NCI-H524 (cell line): ENCODE measurements at regions not wholly inside any gene's neighbourhood (a gene's known extent, or its start where the extent isn't known, plus 50 kb on each side); places are given as distances from the start of the nearest gene placed in this dataset.

Experiments used
- DNase-seq, 2 experiments: peaks; one replicate each; lab custom pipeline; 2025; lab: John Stamatoyannopoulos, UW

DNA sequence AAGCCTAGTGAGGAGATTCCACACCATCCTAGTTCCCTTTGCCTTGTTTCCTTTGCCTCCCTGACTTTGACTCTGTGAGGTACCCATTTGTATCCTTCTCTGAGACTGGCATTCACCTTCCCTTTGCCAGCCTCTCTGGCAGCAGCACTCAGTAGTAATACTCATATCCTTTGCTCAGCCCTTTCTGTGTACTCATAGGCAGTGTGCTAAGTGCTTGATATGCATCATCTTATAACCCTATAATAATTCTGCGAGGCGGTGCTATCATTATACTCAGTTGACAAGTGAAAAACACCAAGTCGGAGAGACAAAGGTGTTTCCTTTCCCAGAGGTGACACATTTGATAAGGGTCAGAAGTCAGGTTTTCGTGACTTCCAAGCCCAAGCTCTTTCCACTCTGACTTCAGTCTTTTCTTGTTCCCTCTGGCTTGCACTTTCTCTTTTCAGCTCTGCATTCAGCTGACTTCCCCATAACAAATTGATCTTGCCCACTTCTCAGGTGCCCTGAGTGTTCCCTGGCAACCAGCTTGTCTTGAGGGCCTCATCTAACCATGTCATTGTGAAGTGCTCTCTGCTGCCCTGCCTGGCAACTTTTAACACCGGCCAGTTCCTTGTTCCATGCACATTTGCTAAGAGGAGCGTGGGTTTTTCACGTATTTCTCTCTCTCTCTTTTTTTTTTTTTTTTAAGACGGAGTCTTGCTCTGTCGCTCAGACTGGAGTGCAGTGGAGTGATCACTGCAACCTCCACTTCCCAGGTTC is 94.5 kb upstream of the UPP2 start:
- no peak for DNase-seq

GRCh38 chr2:158004126-158004764 is 97.4 kb upstream of the UPP2 start:
- no peak for DNase-seq

DNA sequence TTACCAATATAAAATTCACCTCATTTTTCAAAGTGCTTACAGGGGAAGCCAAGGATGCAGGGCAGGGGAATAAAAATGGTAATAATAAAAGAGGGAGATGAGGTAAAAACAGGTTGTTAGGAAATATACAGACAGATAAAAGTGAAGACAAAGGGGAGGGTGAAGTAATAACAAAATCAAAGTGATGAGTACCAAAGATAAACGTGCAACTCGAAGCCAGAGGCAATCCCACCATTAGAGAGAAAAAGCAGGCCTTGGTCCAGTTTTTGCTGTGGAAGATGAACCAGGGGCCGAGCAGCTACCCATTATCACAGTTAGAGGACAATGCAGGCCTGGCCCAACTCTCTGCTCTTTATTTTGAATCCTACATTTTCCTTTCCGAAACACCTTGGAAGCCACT is 99.6 kb upstream of the UPP2 start:
- DNase-seq: no peak

DNA sequence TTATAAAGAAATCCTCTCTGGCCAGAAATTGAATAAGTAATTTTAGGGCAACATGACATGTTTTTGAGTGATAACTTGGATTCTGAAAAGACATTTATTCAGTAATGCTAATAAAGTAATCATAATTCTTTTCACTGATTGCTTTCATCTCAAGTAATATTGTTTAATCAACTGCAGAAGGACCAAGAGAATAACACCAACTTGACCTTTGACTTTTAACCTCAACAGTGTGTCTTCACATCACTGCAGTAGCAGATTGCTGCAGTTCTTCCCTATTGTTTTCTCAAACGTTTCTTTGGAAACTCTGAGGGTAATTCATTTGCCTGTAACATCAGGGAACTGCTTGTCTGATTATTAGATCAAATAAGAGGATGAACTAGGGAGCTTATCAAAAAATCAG is 104.9 kb upstream of the UPP2 start:
- no peak for DNase-seq

GRCh38 chr2:157995117-157995516 is 106.6 kb upstream of the UPP2 start:
- no peak for DNase-seq

- DNase-seq: no peak
Measured at GRCh38 chr2:157991932-157992331, 109.7 kb upstream of the UPP2 start.

- DNase-seq: peak; percentile 30 to 47
Measured at GRCh38 chr2:157990173-157990572, 111.5 kb upstream of the UPP2 start.

GRCh38 chr2:157989227-157989626 is 112.4 kb upstream of the UPP2 start:
- peak in 1 of 2 experiments; percentile 69 for DNase-seq

- no peak for DNase-seq
Measured at GRCh38 chr2:157986761-157987160, 110.6 kb upstream of the ACVR1 start.

- DNase-seq: no peak
Measured at GRCh38 chr2:157984866-157985265, 108.7 kb upstream of the ACVR1 start.

- no peak for DNase-seq
Measured at GRCh38 chr2:157980020-157980419, 103.9 kb upstream of the ACVR1 start.

GRCh38 chr2:157971702-157972101 is 95.6 kb upstream of the ACVR1 start:
- no peak for DNase-seq

- DNase-seq: no peak
Measured at GRCh38 chr2:157967856-157968255, 91.7 kb upstream of the ACVR1 start.

DNA sequence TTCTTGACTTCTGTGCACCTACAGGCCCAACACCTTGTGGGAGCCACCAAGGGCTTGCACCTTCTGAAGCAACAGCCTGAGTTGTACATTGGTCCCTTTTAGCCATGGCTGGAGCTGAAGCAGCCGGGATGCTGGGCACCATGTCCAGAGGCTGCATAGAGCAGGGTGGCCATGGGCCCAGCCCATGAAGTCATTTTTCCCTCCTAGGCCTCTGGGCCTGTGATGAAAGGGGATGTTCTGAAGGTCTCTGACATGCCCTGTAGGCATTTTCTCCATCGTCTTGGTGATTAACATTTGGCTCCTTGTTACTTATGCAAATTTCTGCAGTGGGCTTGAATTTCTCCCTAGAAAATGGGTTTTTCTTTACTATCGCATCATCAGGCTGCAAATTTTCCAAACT is 83.1 kb upstream of the ACVR1 start:
- DNase-seq: no peak

- no peak for DNase-seq
Measured at GRCh38 chr2:157957596-157957995, 81.5 kb upstream of the ACVR1 start.

- no peak for DNase-seq
Measured at GRCh38 chr2:157952558-157952957, 76.4 kb upstream of the ACVR1 start.

- no peak for DNase-seq
Measured at GRCh38 chr2:157948856-157949255, 72.7 kb upstream of the ACVR1 start.

- no peak for DNase-seq
Measured at GRCh38 chr2:157946919-157947557, 70.9 kb upstream of the ACVR1 start.

GRCh38 chr2:157940024-157940423 is 63.9 kb upstream of the ACVR1 start:
- DNase-seq: no peak

GRCh38 chr2:157938556-157938955 is 62.4 kb upstream of the ACVR1 start:
- no peak for DNase-seq

- DNase-seq: no peak
Measured at GRCh38 chr2:157936406-157936805, 60.3 kb upstream of the ACVR1 start.

DNA sequence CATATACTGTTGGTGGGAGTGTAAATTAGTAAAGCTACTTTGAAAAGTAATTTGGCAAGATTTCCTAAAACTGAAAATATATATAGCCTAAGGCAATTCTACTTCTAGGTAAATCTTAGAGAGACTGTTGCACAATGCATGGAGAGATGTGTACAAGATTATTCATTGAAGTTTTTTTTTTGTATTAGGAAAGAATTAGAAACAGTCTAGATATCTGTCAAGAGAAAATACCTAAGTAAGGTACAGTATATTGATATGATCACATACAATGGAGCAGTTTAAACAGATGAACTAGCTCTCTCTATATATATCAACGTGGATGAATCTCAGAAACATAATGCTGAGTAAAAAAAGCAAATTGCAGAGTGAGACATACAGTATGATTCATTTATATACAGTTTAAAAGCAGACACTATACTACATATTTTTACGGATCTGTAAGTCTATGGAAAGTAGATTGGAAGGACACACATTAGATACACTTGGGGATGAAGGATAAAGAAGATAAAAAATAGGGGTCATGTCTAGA is 59.3 kb upstream of the ACVR1 start:
- DNase-seq: no peak
